GM19372 (cell line): ENCODE measurements at regions not wholly inside any gene's neighbourhood (a gene's known extent, or its start where the extent isn't known, plus 50 kb on each side); places are given as distances from the start of the nearest gene placed in this dataset.
"Not testable (repeated sequence)": the region's sequence is repeated elsewhere in the genome, so short reads cannot be mapped to it uniquely, and the experiment has no call there.

Experiments used
- ATAC-seq: cut with Tn5 transposase; IDR thresholded peaks from one replicate; pipeline ENCODE4 v1.9.1; 2021; ENCODE audit warnings: mild to moderate bottlenecking, low read depth, moderate library complexity; ENCODE audit not compliant: unreplicated experiment

GRCh38 chr3:75379840-75380239, 284.3 kb upstream of the FRG2C start:
- ATAC-seq, result not testable (repeated sequence)

DNA sequence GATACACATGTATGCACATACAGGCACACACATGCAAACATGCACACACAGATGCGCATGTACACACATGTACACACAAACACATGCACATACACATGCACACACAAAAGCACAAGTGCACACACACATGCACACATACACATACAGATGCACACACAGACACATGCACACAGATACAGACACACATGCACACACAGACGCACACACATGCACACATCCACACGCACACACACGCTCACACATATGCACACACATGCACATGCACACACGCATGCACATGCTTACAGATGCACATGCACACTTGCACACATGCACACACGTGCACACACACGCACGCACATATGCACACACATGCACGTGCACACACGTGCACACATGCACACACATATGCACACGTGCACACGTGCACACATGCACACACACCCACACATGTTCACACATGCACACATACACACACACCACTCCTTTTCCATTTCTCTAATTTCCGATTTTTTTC, 283.8 kb upstream of the FRG2C start:
- ATAC-seq, result no peak

DNA sequence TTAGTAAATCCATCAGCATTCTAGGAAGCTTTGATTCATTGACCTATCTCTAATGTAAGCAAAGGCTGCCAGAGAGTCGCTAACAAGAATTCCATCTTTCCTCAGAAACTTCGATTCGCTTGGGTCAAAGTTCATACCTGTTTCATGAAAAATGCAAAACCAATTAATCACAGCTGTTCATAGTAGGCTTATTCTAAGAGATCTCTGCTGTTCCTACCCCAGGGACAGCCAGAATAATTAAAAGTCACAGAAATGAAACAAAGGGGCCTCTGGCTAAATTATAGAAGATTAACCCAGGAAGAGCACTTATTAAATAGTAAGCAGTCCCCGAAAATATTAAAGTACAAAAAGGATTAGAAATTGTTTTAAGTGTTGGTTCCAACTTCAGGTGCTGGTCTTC, 280.1 kb upstream of the FRG2C start:
- not testable (repeated sequence) for ATAC-seq

DNA sequence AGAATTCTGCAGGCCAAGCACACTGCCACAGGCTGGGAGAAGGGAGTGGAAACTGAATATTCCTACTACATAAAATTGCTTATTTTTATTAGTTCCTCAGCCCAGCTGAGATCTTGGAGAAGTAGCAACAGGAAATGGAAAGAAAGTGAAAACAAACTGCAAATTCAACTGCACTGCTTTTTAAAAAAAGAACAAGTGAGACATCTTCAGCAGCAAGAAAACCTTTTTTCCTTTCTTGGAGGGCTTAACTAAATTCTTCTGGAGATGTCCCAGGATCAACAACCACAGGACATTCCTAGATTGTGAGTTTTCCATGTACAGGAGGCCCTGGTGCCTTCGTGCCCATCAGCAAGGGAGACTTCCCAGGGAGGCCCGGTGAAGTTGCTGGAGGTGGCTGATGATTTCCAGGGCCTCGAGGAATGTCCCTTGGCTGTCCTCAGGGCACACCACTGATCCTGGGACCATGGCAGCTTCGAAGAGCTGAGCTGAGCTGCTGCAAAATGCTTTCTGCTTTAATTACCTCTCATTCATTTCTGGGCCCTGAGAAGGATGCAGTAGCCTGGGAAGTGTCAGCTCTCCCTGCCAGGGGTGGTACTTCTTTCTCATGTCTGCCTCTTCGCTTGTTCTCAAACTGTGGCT, 275.5 kb upstream of the FRG2C start:
- not testable (repeated sequence) for ATAC-seq

- ATAC-seq, result not testable (repeated sequence)
Observed at GRCh38 chr3:75393288-75393694, 270.8 kb upstream of the FRG2C start.

- not testable (repeated sequence) for ATAC-seq
Observed at GRCh38 chr3:75394102-75394501, 270.0 kb upstream of the FRG2C start.

- not testable (repeated sequence) for ATAC-seq
Observed at GRCh38 chr3:75394562-75395360, 269.4 kb upstream of the FRG2C start.

DNA sequence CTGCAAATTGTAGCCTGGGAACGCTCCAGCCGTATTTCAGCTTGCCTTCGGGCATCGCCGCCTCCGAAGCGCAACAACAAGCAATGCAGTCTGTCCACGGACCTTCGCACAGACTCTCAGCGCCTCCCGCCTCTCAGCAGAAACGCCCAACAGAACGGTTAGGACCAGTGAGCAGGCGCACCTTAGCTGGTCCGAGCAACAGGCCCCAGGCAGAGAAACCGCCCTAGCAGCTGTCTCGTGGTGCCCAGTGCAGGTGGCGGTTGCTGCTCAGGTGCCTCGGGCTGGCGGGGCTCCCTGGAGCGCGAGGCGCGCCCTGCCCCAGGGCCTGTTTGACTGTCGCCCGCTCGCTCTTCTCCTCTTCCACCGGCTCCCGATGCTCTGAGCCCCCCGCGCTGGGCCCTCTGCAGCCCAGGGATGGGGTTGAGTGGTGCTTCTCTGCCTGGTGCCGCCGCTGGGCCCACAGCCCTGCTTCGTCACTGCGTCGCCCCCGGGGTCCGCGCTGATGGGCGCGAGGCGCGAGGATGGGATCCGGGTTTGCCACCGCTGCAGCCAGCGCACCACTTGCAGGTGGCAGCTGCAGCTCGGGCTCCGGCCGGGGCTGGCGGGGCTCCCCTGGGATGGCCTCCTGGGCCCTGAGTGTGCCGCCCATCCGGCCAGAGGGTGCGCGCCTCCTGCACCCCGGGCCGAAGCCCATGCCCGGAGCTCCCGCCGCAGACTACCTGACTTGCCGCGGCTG, 268.4 kb upstream of the FRG2C start:
- ATAC-seq, result no peak

GRCh38 chr3:75396316-75396802, 267.8 kb upstream of the FRG2C start:
- no peak for ATAC-seq

DNA sequence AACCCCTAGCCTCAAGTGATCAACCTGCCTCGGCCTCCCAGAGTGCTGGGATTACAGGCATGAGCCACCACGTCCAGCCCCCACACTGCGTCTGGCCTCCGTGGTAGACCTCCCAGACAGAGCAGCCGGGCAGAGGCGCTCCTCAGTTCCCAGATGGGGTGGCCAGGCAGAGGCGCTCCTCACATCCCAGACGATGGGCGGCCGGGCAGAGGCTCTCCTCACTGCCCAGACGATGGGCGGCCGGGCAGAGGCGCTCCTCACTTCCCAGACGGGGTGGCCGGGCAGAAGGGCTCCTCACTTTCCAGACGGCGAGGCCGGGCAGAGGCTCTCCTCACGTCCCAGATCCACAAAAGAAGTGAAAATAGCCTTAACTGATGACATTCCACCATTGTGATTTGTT, 266.6 kb upstream of the FRG2C start:
- ATAC-seq, result not testable (repeated sequence)

GRCh38 chr3:75422101-75422945, 241.8 kb upstream of the FRG2C start:
- ATAC-seq, result not testable (repeated sequence)

GRCh38 chr3:75425379-75425778, 238.7 kb upstream of the FRG2C start:
- ATAC-seq, result not testable (repeated sequence)

DNA sequence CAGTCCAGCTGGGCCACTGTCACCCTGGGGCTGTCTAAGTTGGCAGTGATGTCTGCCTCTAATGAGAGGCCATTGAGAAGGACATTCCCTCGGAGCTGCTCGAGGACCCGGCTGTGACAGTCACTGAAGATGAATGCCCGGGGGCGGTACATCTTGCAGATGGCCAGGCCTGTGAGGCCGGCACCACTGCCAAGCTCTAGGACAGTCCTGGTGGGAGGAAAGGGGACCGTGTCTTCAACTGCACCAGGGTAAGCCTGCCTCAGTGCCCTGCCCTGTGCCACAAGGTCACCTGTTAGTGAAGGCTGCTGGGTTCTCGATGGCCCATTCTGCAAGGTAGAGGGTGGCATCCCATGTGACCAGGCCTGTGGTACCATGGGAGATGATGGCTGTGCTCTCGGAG, 236.6 kb upstream of the FRG2C start:
- not testable (repeated sequence) for ATAC-seq

DNA sequence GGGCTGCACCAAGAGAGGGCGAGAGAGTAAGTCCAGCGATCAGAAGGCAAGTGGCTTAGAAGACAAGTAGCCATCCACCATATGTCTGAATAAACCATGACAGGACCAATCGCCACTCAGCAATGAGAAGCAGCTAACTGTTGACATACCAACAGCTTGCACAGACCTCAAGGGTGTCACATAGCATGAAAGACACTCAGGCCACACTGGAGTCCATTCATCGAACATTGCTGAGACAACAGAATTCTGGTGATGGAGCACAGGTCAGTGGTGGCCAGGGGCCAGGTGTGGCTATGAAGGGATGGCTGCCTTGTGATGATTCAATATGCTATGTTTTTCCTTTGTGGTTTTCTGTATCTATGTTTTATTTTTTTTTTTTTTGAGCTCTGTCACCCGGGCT, 236.2 kb upstream of the FRG2C start:
- ATAC-seq, result not testable (repeated sequence)

- not testable (repeated sequence) for ATAC-seq
Observed at GRCh38 chr3:75429561-75430220, 234.4 kb upstream of the FRG2C start.

- ATAC-seq, result not testable (repeated sequence)
Observed at GRCh38 chr3:75430406-75430805, 233.7 kb upstream of the FRG2C start.

GRCh38 chr3:75431120-75431519, 233.0 kb upstream of the FRG2C start:
- not testable (repeated sequence) for ATAC-seq

DNA sequence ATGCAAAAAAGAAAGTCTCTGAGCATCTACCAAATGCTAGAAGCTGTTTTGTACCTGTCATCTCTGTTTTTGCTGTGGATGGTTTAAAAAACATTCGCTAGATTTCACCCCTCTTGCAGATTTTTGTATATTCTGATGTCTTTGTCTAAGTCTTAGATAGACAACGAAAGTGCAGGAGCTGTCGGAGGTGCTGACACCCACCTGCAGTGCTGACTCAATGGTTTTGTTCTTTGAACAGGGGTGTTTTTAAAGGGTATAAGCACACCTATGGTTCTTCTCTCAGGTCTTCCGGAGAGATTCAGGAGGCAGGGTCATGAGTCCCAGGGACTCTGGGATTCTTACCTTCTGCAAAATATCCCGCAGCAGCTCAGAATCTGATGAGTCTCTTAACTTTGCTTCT, 231.7 kb upstream of the FRG2C start:
- not testable (repeated sequence) for ATAC-seq

GRCh38 chr3:75432885-75433284, 231.2 kb upstream of the FRG2C start:
- not testable (repeated sequence) for ATAC-seq
